GM18858 (cell line): ENCODE measurements at regions not wholly inside any gene's neighbourhood (a gene's known extent, or its start where the extent isn't known, plus 50 kb on each side); places are given as distances from the start of the nearest gene placed in this dataset.

ENCODE experiments used
- ATAC-seq: cut with Tn5 transposase; IDR thresholded peaks from one replicate; pipeline ENCODE4 v1.9.1; 2021; ENCODE audit not compliant: unreplicated experiment

GRCh38 chr5:61777292-61777691 lies 445.2 kb downstream of the ZSWIM6 start:
- ATAC-seq = no peak

GRCh38 chr5:61779743-61780142 lies 447.7 kb downstream of the ZSWIM6 start:
- no peak for ATAC-seq

DNA sequence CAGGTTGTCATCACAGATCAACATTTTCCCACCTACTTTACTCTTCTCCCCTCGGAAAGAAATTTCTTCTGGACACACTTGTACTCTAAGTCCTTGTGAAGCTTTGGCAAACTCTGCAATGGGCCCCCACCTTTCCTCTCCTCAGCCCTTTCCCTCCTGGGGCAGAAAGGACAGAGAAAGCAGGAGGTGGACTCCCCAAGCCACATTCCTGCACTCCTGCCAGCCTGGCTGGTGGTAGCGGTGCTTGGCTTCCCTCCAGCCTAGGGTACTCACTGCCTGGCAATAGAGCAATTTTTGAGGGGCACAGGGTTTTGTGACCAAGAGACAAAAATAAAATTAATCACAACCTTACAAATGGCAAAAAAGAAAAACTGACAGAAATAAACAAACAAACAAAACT lies 451.4 kb downstream of the ZSWIM6 start:
- ATAC-seq = no peak

- no peak for ATAC-seq
Observed at GRCh38 chr5:61784341-61784740, 452.3 kb downstream of the ZSWIM6 start.

DNA sequence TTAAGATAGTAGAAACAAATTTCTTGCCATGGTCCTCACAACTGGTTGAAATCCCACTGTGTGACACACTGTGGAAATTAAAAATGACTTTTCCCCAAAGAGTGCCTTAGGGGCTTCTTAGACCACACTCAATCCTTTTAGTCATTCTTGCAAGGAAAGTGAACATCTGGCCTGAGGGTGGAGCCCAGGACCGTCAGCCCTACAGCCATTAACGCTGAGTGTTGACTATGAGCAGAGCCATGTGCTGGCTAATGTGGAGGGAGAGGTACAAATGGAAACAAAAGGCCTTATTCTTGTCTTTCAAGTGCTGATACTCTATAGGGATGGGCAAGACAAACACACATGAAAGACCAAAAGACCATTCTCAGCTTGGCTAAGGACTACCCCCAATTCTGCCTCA lies 456.5 kb downstream of the ZSWIM6 start:
- no peak for ATAC-seq

GRCh38 chr5:61790007-61790406 lies 457.9 kb downstream of the ZSWIM6 start:
- no peak for ATAC-seq

DNA sequence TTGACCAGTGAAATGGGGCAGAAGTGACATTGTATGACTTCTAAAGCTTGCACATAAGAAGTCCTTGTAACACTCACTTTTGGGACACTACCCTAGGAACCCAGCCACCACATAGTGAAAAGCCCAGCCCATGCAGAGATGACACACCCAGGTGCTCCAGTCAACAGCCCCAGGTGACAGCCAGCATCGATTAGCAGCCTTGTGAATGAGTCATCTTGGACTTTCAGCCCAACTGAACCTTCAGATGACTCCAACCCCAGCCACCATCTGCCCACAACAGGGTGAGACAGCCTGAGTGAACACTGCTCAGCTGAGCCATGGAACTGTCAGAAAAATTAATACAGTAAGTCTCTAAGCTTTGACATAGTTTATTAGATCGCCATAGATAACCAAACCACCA lies 458.6 kb downstream of the ZSWIM6 start:
- ATAC-seq = peak; percentile 91

DNA sequence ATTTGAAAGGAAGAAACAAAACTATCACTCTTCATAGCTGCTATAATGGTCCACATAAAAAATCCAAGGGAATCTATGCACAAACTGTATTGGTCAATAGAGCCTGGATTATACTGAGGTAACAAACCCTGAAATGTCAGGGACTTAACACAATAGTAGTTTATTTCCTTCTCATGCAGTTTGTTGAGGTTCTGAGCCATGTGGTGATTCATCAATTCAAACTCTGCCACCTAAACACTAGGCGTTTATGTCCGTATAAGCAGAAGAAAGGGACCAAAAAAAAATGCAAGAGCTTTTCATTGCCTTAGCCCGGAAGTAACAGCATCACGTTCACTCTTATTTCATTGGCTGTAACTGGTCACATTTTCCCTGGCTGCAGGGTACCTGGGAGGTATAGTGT lies 464.7 kb downstream of the ZSWIM6 start:
- ATAC-seq = no peak

DNA sequence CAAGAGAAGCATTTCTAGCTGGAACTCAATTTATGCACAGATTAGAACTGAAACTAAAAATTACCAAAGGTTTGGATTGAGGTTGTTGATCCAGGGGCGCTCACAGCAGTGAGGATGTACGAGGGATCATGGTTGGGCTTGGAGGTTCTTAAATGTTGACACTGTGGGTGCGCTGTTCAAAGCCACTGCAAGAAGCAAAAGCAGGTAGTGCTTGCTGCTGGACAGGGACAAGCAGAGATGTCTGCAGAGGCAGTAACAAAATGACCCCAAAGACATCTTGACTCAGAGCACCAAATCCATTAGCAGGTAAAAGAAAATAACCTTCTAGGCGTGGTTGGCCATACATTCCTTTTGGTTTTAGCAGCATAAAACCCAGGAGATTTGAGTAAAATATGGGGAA lies 468.4 kb downstream of the ZSWIM6 start:
- no peak for ATAC-seq

DNA sequence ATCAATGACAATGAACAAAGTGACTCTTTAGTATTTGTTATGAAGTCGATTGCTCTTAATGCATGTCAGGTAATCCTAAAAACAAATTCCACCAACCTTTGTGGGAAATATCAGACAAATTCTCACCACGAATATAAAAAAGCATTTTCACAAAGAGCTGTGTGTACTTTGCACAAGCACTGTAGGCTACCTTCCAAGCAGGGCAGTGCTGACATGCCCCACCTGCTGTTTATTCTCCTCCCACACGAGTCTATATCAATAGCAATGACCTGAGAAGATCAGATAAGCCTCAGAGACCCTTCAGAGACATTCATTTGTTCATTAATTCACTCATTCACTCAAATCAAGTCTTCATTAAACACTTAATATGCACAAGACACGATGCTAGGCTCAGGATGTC lies 469.1 kb downstream of the ZSWIM6 start:
- ATAC-seq = no peak

GRCh38 chr5:61802456-61802855 lies 470.4 kb downstream of the ZSWIM6 start:
- no peak for ATAC-seq

- no peak for ATAC-seq
Observed at GRCh38 chr5:61805101-61805500, 473.0 kb downstream of the ZSWIM6 start.

- no peak for ATAC-seq
Observed at GRCh38 chr5:61806491-61807020, 474.5 kb downstream of the ZSWIM6 start.

DNA sequence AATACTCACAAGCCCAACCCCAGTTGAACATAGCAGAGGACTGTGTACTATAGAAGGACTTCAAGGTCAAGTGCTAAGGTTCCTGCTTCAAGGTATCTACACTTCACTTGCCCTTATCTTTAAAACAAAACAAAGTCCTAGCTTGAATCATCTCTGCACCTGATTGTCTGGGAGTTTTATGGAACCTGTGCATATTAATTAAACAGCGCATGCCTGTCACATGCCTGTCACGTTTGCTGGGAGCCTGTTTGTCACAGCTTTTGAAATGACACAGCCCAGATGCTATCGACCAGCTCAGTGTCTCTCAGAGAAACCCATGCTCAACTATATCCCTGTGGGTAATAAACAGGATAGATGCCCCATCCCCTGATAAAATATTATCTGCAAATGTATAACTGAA lies 476.0 kb downstream of the ZSWIM6 start:
- ATAC-seq = no peak

DNA sequence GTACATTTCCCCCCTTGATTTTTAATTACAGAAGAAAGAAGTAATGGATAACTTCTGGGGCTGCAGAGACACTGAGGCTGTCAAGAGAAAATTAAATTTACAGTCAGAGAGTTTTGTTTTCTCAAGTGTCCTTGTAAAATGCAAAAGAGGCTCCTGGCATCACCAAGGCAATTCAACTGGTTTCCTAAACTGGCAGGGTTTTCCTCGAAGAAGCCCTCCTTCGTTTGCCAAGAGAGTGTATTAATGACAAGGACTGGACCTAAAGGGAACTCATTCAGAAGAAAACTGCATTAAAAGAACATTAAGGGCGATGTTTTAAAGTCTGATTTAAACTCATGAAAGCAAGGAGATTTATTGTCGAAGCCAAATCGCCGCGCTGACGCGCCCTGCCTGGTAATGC lies 476.9 kb downstream of the ZSWIM6 start:
- ATAC-seq = no peak

GRCh38 chr5:61809651-61810050 lies 477.6 kb downstream of the ZSWIM6 start:
- ATAC-seq = no peak

- ATAC-seq = no peak
Observed at GRCh38 chr5:61811052-61811451, 479.0 kb downstream of the ZSWIM6 start.

- ATAC-seq = no peak
Observed at GRCh38 chr5:61813361-61813760, 481.3 kb downstream of the ZSWIM6 start.

GRCh38 chr5:61815339-61815738 lies 483.3 kb downstream of the ZSWIM6 start:
- ATAC-seq = no peak

DNA sequence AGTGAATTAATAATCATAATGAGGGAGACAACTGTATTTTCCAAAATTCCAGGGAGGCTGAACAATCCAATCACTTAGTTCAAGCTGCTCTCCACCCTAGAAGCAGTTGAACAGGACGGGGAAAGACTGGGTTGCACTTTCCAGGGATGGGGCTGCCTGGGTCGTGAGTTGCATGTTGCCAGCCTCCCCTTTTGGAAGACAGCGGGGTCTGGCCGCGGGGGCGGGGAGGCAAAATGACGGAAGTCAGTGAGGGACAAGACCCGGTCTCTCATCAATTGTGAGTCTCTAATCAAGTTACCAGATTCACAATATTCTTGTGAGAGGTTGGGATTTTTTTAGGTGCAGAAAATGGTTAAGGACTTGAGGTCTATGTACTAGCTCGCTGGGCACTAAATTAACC lies 484.1 kb downstream of the ZSWIM6 start:
- no peak for ATAC-seq

DNA sequence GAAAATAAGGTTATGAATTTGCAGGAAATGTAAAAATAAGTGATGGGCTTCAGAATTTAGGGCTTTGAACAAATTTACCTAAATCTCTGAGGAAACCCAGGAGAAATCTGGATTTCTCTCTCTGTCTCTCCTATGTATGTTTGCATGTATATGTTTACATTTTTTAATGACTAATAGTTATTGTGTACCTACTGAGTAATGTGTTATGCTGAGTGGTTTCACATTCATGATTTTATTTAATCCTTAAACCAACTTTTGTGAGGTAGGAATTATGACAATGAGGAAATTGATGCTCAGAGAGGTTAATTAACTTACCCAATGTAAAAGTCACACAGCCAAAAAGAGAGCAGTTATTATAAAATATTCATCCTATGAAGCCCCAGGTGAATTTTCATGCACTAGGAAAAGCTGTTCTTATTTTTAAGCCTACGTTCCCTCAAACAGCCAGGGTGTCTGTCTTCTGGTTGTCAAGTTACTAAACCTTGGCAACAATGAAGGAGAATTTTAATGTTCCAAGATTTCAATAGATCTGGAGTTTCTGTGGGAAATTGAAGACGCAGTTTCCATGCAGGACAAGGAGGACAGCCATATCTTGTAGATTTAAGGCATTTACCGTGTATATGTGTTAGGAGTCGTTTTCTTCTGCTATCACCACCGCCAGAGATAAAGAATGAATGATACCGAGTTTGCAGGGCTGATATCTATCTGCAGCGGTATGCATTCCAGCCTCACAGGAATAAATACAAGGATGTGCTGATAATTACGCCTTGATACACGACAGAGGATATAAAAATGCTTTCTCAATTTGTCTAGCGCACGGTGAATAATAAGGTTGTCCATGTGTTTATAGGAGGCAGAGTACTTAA lies 484.8 kb downstream of the ZSWIM6 start:
- ATAC-seq = no peak

GRCh38 chr5:61817472-61818326 lies 485.6 kb downstream of the ZSWIM6 start:
- ATAC-seq = no peak
